Rectal smooth muscle tissue (tissue), 1 donor: ENCODE measurements at regions not wholly inside any gene's neighbourhood (a gene's known extent, or its start where the extent isn't known, plus 50 kb on each side); places are given as distances from the start of the nearest gene placed in this dataset.

Source experiments
- H3K27ac ChIP-seq: one replicate; pipeline ENCODE4 v1.7.0; 2013; ENCODE audit warnings: low read depth, low read length, inconsistent platforms
- H3K27me3 ChIP-seq: one replicate; pipeline ENCODE4 v1.7.0; 2013; ENCODE audit warnings: low read length; ENCODE audit not compliant: control insufficient read depth, insufficient read depth
- H3K36me3 ChIP-seq: one replicate; pipeline ENCODE4 v1.7.0; 2013; ENCODE audit warnings: low read length; ENCODE audit not compliant: control insufficient read depth, insufficient read depth
- H3K4me1 ChIP-seq: one replicate; pipeline ENCODE4 v1.7.0; 2013; ENCODE audit warnings: low read length; ENCODE audit not compliant: control insufficient read depth, insufficient read depth
- H3K4me3 ChIP-seq: one replicate; pipeline ENCODE4 v1.7.0; 2013; ENCODE audit warnings: low read length
- H3K9ac ChIP-seq: one replicate; pipeline ENCODE4 v1.7.0; 2013; ENCODE audit warnings: low read length

GRCh38 chr15:66897971-66898370 lies 167.4 kb upstream of the SMAD3 start:
- Histone ChIP-seq H3K9ac (no peak overlapping the region), H3K4me1 (no peaks in the 10 kb centered on the region), H3K27ac (no peak overlapping the region)

GRCh38 chr15:66898656-66899386 lies 166.6 kb upstream of the SMAD3 start:
- no peaks in the 10 kb centered on the region for H3K36me3 ChIP-seq
- H3K4me3 ChIP-seq: no peak overlapping the region
- H3K4me1 ChIP-seq: peaks cover 2% of the 10 kb centered on the region
- no peak overlapping the region for H3K27ac ChIP-seq
- no peak overlapping the region for H3K9ac ChIP-seq
- H3K27me3 ChIP-seq: no peaks in the 10 kb centered on the region

More at GRCh38 chr15:66897971-66898370, 167.4 kb upstream of the SMAD3 start:
- no peak overlapping the region for H3K4me3 ChIP-seq
- no peaks in the 10 kb centered on the region for H3K36me3 ChIP-seq
- no peaks in the 10 kb centered on the region for H3K27me3 ChIP-seq

- H3K4me3 ChIP-seq: no peak overlapping the region
- no peak overlapping the region for H3K27ac ChIP-seq
- H3K36me3 ChIP-seq: no peaks in the 10 kb centered on the region
- H3K27me3 ChIP-seq: no peaks in the 10 kb centered on the region
- peaks cover 7% of the 10 kb centered on the region for H3K4me1 ChIP-seq
- no peak overlapping the region for H3K9ac ChIP-seq
Measured at GRCh38 chr15:66899555-66900350, 165.6 kb upstream of the SMAD3 start.

DNA sequence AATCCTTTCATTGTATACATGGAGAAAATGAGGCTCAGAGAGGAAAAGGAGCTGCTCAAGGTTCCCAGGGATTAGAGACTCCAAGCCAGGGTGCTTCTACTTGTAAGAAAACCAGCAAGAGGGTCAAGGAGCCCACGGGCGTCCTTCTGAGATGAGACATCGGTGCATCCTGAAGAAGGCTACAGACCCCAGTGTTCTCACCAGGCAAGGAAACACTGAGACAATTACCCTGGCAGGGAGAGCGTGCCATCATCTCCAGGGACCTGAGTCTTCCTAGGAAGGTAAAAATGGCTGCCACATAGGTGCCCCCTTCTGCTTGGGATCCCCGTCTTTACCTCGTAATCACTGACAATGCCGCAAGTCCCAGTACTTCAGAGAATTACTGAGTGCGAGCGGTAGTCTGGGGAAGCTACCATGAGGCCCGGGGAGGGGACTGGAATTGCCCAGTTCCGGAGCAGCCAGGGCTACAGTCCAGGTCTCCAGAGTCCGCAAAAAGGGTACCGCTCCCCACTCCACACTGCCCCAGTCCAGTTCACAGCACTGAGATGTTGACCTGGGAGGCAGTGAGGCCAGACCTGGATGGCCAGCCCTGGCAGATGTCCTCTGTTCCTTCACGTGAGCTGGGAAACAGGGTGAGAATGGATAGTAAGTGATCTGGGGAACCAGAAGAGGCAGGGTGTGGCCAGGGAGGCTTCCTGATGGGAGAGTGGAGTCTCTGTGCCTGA lies 164.7 kb upstream of the SMAD3 start:
- H3K36me3 ChIP-seq: no peaks in the 10 kb centered on the region
- peak overlapping the region; percentile 53 for H3K27ac ChIP-seq
- no peaks in the 10 kb centered on the region for H3K27me3 ChIP-seq
- H3K4me3 ChIP-seq: no peak overlapping the region
- H3K9ac ChIP-seq: no peak overlapping the region
- H3K4me1 ChIP-seq: peaks cover 7% of the 10 kb centered on the region

DNA sequence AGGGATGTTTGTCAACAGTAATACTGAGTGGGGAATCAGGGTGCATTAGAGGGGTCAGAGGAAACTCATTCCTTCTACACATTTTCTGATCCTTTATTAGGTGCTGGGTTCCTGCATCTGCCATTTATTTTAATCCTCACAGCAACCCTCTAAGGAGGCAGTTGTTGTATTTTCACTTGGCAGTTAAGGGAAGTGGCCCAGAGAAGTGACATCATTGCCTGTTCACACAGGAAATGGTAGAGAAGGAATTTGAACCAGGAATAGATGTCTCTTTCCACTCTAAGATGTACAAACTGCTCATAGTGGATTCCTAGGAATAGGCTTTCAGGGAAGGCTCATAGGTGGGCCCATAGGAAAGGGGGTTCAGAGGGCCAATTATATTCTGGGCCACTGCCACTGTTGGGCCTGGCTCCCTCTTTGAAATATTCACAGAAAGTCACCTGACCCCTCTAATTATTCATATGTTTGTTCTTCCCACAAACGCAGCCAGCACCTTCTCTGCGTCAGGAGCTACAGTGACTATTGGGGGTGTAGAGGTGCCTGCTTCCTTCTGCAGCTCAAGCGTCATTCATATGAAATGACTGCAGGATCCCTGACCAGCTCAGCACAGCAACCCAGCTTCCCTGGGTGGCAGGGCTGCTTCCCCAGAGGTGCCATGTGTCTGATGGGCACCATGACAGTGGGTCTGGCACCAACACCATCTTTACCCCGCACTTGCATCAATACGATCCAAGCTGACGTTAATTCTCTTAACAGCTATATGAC lies 163.9 kb upstream of the SMAD3 start:
- Histone ChIP-seq H3K9ac (no peak overlapping the region), H3K36me3 (no peaks in the 10 kb centered on the region), H3K4me3 (no peak overlapping the region), H3K27ac (peak overlapping the region; percentile 53), H3K4me1 (peaks cover 7% of the 10 kb centered on the region), H3K27me3 (no peaks in the 10 kb centered on the region)

DNA sequence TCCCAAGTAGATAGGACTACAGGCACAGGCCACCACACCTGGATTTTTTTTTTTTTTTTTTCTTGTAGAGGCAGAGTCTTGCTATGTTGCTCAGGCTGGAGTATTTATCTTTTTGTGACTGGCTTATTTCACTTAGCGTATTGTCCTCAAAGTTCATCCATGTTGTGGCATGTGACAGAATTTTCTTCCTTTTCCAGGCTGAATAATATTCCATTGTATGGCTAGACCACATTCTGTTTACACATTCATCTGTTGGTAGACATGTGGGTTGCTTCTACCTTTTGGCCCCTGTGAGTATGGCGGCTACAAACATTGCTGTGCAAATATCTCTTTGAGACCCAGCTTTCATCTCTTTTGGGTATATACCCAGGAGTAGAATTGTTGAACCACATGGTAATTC lies 160.2 kb upstream of the SMAD3 start:
- Histone ChIP-seq H3K4me1 (peaks cover 24% of the 10 kb centered on the region), H3K4me3 (no peak overlapping the region), H3K27ac (no peak overlapping the region), H3K9ac (no peak overlapping the region), H3K36me3 (no peaks in the 10 kb centered on the region), H3K27me3 (no peaks in the 10 kb centered on the region)

DNA sequence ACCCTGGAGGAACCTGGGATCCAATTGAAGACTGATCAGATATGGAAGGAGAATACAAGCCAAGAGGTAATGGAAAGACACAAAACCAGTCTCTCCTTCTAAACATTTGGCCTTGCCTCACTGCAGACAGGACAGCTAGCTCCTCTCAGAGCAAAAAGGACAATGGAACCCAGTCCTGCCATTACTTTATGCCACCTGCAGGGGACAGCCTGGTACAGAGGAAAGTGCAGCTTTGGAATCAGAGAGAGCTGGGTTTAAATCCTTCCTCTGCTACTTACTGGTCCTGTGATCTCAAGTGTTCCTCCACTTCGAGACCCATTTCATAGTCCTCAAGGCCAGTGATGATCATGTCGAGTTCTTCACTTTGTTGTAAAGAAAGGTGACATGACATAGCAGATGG lies 159.4 kb upstream of the SMAD3 start:
- Histone ChIP-seq H3K27ac (no peak overlapping the region), H3K36me3 (no peaks in the 10 kb centered on the region), H3K9ac (no peak overlapping the region), H3K4me1 (peaks cover 24% of the 10 kb centered on the region), H3K4me3 (no peak overlapping the region), H3K27me3 (no peaks in the 10 kb centered on the region)

GRCh38 chr15:66906668-66907614 lies 158.5 kb upstream of the SMAD3 start:
- Histone ChIP-seq H3K36me3 (no peaks in the 10 kb centered on the region), H3K27ac (peak overlapping the region; percentile 80), H3K9ac (no peak overlapping the region), H3K27me3 (no peaks in the 10 kb centered on the region), H3K4me1 (peaks cover 24% of the 10 kb centered on the region), H3K4me3 (no peak overlapping the region)

GRCh38 chr15:66907826-66908743 lies 157.3 kb upstream of the SMAD3 start:
- Histone ChIP-seq H3K4me3 (peak overlapping the region; percentile 4), H3K36me3 (no peaks in the 10 kb centered on the region), H3K27me3 (no peaks in the 10 kb centered on the region), H3K27ac (peak overlapping the region; percentile 80), H3K9ac (no peak overlapping the region), H3K4me1 (peaks cover 24% of the 10 kb centered on the region)

- Histone ChIP-seq H3K4me1 (peaks cover 24% of the 10 kb centered on the region), H3K4me3 (no peak overlapping the region), H3K36me3 (no peaks in the 10 kb centered on the region), H3K27me3 (no peaks in the 10 kb centered on the region), H3K9ac (no peak overlapping the region), H3K27ac (peak overlapping the region; percentile 80)
Measured at GRCh38 chr15:66908744-66909095, 156.7 kb upstream of the SMAD3 start.
